ENCODE measurements at regions not wholly inside any gene's neighbourhood (a gene's known extent, or its start where the extent isn't known, plus 50 kb on each side); places are given as distances from the start of the nearest gene placed in this dataset.

DNA sequence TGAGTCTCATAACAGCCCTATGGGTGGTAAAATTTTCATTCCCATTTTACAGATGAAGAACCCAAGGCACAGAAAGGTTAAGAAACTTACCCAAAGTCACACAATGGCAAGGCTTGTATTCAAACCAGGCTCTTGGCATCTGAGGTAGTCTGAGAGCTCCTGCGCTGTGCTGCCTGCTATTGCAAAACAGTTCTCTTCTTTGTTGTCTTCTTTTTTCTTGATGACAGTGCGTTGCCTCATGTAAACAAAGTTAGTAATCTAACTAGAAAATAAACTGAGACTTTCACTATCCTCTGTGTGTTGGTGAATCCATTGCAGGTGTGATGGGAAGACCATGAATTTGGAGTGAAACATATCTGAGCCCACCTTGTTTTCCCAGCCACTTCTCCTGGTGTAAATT is 240.8 kb downstream of the PTEN start:
- DNase-seq (ENCODE audit: low read depth in 4 of 4, low spot score in 3 of 4) = no peak

GRCh38 chr10:88106366-88106765 is 242.9 kb downstream of the PTEN start:
- no peak for DNase-seq (ENCODE audit: low read depth in 4 of 4, low spot score in 3 of 4)

GRCh38 chr10:88107296-88108097 is 244.1 kb downstream of the PTEN start:
- DNase-seq (ENCODE audit: low read depth in 4 of 4, low spot score in 3 of 4) = no peak

GRCh38 chr10:88108115-88108610 is 244.7 kb downstream of the PTEN start:
- no peak for DNase-seq (ENCODE audit: low read depth in 4 of 4, low spot score in 3 of 4)

GRCh38 chr10:88110355-88110754 is 246.9 kb downstream of the PTEN start:
- DNase-seq (ENCODE audit: low read depth in 4 of 4, low spot score in 3 of 4) = no peak

DNA sequence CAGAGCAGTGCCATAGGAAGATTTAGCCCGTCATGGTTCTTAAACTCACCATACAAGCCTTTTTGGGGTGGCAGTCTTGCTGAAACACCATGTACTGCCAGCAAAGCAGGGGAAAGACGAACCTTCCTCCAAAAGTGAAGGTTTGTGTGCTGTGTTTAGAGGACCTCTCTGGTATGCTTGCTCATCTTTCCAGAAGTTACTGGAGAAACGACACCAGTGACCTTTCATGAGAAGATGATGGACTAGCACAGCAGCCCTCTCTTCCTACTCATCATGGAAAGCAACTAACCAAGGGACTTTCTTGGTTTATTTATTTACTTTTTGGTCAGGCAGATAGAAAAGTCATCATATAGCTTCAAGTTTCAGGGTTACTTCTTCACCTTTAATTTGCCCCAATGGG is 247.4 kb downstream of the PTEN start:
- no peak for DNase-seq (ENCODE audit: low read depth in 4 of 4, low spot score in 3 of 4)

DNA sequence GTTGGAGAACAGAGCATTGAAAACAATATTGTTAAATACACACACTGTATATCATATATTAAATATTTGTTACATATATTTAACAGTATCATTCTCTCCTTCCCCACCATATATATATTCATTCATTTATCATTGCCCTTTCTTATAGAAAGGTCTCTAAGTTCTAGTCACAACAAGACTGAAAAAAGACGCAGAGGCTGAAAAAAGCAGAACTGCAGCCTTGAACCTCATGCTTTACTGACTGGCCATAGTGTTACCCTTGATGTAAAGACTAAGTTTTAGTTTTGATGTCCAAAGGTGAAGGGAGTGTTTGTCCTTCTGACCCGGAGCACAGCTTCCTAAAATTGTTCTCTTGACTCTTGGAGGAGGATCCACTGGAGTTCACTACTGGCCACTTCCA is 247.9 kb downstream of the PTEN start:
- no peak for DNase-seq (ENCODE audit: low read depth in 4 of 4, low spot score in 3 of 4)

- no peak for DNase-seq (ENCODE audit: low read depth in 4 of 4, low spot score in 3 of 4)
Observed at GRCh38 chr10:88113232-88113631, 249.8 kb downstream of the PTEN start.

DNA sequence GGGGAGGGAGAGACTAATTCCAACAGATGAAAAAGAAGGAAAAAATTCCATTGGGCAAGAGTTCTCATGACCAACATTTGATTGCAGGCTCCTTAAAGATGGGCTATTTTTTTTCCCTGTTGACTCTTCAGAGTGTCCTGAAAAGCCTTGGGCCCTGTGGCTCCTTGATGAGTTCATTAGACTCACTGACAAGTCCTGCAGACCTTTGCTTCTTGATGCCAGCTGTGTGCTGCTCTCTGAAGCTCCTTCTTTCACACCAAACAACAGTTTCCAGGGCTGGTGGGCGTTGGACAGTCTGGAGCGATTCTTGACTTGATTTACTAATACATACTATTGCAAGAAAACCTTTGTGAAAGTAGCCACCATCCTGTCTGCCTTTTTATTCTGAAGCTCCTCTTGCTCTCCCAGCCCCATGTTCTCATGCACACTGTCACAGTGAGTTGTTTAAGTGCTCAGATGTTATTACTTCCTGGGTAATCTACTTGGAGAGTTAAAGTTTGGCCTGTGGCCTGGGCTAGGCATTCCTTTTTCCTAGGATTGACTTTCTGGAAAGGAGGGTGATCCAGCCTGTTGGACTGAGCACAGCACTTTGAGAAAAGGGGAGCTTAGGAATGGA is 250.3 kb downstream of the PTEN start:
- DNase-seq (ENCODE audit: low read depth in 4 of 4, low spot score in 3 of 4) = no peak

- no peak for DNase-seq (ENCODE audit: low read depth in 4 of 4, low spot score in 3 of 4)
Observed at GRCh38 chr10:88114368-88114767, 250.9 kb downstream of the PTEN start.

DNA sequence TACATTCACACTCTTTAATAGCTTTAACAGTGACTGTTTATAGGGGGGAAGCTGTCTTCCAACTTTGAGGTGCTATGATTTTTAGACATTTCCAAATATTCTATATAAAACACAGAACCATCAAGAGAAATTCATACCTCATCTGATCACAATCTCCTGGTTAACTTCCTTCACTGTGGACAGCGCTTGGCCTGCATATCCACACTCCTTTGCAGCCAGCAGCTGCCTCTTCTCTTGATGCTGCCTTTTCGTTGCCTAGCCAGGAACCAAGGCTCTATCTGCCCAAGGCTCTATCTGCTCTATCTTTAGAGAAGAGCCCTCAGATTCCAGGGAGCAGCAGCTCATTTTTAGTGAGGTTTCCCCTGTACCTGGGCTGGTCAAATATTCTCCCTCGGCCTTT is 252.0 kb downstream of the PTEN start:
- no peak for DNase-seq (ENCODE audit: low read depth in 4 of 4, low spot score in 3 of 4)

DNA sequence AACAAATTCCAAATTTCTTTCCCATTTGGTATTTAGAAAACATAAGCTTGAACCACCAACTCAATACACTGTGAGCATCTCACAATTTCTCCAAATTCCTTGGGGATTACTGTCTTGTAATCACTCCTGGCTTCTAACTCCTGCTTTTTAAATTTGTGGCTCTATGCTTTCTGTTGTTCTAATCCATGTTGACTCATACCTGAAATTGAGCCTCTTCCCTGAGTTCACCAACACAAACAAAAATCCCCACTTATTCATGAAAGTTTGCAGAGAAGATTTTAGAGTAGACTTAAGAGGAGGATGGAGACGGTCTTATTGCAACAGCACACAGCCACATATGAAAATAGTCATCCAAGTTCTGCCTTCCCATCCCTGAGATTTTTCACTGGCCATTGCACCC is 252.5 kb downstream of the PTEN start:
- DNase-seq (ENCODE audit: low read depth in 4 of 4, low spot score in 3 of 4) = no peak

GRCh38 chr10:88116481-88116880 is 253.1 kb downstream of the PTEN start:
- no peak for DNase-seq (ENCODE audit: low read depth in 4 of 4, low spot score in 3 of 4)

DNA sequence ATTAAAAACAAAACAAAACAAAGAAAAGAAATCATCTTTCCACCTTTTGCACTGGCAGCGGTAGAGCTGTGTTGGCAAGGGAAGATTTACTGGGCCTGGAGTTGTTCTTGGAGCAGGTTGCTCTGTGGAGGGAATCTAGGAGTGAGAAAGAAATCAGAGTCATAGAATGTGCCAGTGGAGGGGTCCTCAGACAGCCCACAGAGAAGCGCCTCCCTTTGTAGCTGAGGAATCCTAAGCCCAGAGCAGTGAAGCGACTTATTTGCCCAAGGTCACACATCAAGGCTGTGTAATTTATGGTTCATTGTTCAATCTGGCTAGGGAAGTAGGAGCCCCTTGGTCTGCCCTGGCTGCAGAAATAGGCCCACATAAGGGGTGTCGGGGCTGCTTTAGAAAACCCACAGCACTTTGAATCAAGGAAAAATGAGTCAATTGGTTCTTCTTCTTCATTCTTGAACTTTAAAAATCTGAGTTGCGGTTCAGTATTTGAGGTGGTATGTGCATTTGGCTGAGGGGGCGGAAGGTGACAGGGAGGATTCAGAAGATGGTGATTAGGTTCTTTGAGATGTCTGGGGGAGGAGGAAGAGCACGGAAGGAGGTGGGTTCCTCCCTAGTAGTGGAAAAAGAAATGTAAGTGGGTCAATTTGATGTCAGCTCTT is 253.7 kb downstream of the PTEN start:
- peak in 1 of 4 donors; percentile 24 for DNase-seq (ENCODE audit: low read depth in 4 of 4, low spot score in 3 of 4)

DNA sequence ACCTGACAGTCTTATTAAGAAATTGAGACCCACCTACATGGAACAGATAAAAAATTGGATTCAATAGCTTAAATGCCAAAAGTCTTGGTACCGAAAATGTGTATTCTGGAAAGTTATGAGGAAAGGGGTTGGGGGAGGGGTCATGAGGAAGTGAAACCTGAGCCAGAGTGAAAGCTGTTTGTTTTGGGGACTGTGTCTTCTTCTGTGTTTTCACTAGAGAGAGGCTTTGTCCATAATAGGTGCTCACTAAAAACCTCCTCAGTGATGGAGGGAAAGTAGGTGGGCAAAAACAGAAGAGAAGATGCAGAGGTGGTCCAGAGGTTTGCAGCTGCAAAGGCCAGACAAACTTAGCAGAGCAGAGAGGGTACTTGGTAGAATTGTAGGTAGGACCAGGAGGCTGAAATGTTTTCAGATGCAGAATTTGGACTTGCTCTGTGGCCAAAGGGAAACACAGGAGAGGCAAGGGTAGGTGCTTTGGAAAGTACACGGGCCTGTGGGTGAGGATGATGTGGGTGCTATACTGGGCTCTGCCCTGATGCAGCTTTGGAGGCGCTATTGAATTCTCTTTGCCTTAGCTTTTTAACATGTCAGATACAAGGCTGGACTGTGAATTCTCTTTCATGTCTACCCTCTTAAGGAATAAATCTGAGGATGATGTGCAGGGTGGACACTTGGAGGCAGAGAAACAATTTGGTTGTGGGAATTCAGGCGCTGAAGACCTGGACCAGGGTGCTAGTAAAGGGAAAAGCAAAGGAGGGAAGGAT is 254.6 kb downstream of the PTEN start:
- no peak for DNase-seq (ENCODE audit: low read depth in 4 of 4, low spot score in 3 of 4)

- no peak for DNase-seq (ENCODE audit: low read depth in 4 of 4, low spot score in 3 of 4)
Observed at GRCh38 chr10:88118729-88119128, 255.3 kb downstream of the PTEN start.

- no peak for DNase-seq (ENCODE audit: low read depth in 4 of 4, low spot score in 3 of 4)
Observed at GRCh38 chr10:88119160-88119559, 255.7 kb downstream of the PTEN start.

DNA sequence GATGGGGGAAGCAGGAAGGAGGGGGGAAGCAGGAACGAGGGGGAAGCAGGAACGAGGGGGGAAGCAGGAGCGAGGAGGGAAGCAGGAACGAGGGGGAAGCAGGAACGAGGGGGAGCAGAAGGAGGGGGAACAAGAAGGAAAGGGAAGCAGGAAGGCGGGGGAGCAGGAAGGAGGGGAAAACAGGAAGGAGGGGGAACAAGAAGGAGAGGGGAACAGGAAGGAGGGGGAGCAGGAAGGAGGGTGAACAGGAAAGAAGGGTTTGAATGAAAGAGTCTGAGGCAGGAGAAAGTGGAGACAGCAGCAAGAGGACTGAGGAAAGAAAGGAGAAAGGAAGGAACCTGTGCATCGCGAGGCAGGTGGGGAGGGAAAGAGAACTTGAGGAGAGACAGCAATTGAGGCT is 256.6 kb downstream of the PTEN start:
- DNase-seq (ENCODE audit: low read depth in 4 of 4, low spot score in 3 of 4) = no peak

GRCh38 chr10:88120599-88121333 is 257.3 kb downstream of the PTEN start:
- no peak for DNase-seq (ENCODE audit: low read depth in 4 of 4, low spot score in 3 of 4)

- no peak for DNase-seq (ENCODE audit: low read depth in 4 of 4, low spot score in 3 of 4)
Observed at GRCh38 chr10:88121361-88121760, 257.9 kb downstream of the PTEN start.

All from left renal pelvis (tissue), 4 donors.